CD4-positive, alpha-beta memory T cell (primary cell): ENCODE measurements at regions not wholly inside any gene's neighbourhood (a gene's known extent, or its start where the extent isn't known, plus 50 kb on each side); places are given as distances from the start of the nearest gene placed in this dataset.

Experiments used
- CTCF ChIA-PET: fragments of 350-600 bp; sonication (Branson Sonifier 250); formaldehyde crosslinking; loops from one replicate; lab custom pipeline; 2021; ENCODE audit warnings: inconsistent platforms; ENCODE audit not compliant: partially characterized antibody; lab: Charles Lee
- POLR2A ChIA-PET: fragments of 350-600 bp; sonication (Branson Sonifier 250); formaldehyde crosslinking; loops from one replicate; lab custom pipeline; 2021; ENCODE audit not compliant: partially characterized antibody; lab: Charles Lee
- DNase-seq, 5 donors: peaks; one replicate each; pipeline versions ENCODE4 v3.0.0 to v3.0.0-alpha.2; 2020 to 2022; ENCODE audit warnings: mixed read lengths in 1 of 5
- H3K27ac ChIP-seq: one replicate; pipeline ENCODE4 v1.7.0; 2013; ENCODE audit warnings: low read depth, low read length
- H3K27me3 ChIP-seq: 2 replicates; pipeline ENCODE4 v1.7.0; 2013; ENCODE audit warnings: mild to moderate bottlenecking, low read length, moderate library complexity; ENCODE audit not compliant: insufficient read depth
- H3K36me3 ChIP-seq: 2 replicates; pipeline ENCODE4 v1.7.0; 2013; ENCODE audit warnings: mild to moderate bottlenecking, low read length, moderate library complexity; ENCODE audit not compliant: insufficient read depth
- H3K4me1 ChIP-seq: 2 replicates; pipeline ENCODE4 v1.7.0; 2013; ENCODE audit warnings: mild to moderate bottlenecking, low read length, moderate library complexity; ENCODE audit not compliant: insufficient read depth
- H3K4me3 ChIP-seq, 2 donors: one replicate each; pipeline ENCODE4 v1.7.0; 2013; ENCODE audit warnings: low read length in 2 of 2, mild to moderate bottlenecking in 1 of 2
- H3K9me3 ChIP-seq, 2 donors: one replicate each; pipeline ENCODE4 v1.7.0; 2013; ENCODE audit warnings: low read length in 2 of 2, control low read depth in 1 of 2; ENCODE audit not compliant: control insufficient read depth in 1 of 2
- H3K27ac Mint-ChIP-seq, 7 donors: one replicate each; pipeline ENCODE4 v1.8.0; 2020 to 2021; ENCODE audit warnings: mixed read lengths in 7 of 7, mild to moderate bottlenecking in 6 of 7, inconsistent platforms in 3 of 7, moderate library complexity in 3 of 7
- H3K27me3 Mint-ChIP-seq, 2 donors: one replicate each; pipeline ENCODE4 v1.8.0; 2020 to 2021; ENCODE audit warnings: mixed read lengths in 2 of 2
- H3K36me3 Mint-ChIP-seq, 2 donors: one replicate each; pipeline ENCODE4 v1.8.0; 2020 to 2021; ENCODE audit warnings: mixed read lengths in 2 of 2, inconsistent platforms in 1 of 2, mild to moderate bottlenecking in 1 of 2
- H3K4me1 Mint-ChIP-seq, 4 donors: one replicate each; pipeline ENCODE4 v1.8.0; 2020 to 2021; ENCODE audit warnings: mixed read lengths in 4 of 4, mild to moderate bottlenecking in 1 of 4
- H3K4me3 Mint-ChIP-seq, 8 donors: one replicate each; pipeline ENCODE4 v1.8.0; 2020 to 2021; ENCODE audit warnings: mixed read lengths in 8 of 8, mild to moderate bottlenecking in 7 of 8, moderate library complexity in 6 of 8, inconsistent platforms in 3 of 8
- H3K9me3 Mint-ChIP-seq, 8 donors: one replicate each; pipeline ENCODE4 v1.8.0; 2020 to 2021; ENCODE audit warnings: mixed read lengths in 8 of 8, mild to moderate bottlenecking in 5 of 8, inconsistent platforms in 3 of 8, moderate library complexity in 1 of 8
- intact Hi-C: fragments of 100-400 bp; cut with micrococcal nuclease; formaldehyde crosslinking; loops from one replicate; pipeline ENCODE4 v1.15.1; 2023

GRCh38 chr2:66846887-66847286 lies 412.0 kb downstream of the MEIS1 start:
- no peak overlapping the region for H3K27ac Mint-ChIP-seq

GRCh38 chr2:66849153-66849755 lies 414.3 kb downstream of the MEIS1 start:
- no peak overlapping the region for H3K4me3 Mint-ChIP-seq
- H3K4me1 Mint-ChIP-seq = no peaks in the 10 kb centered on the region
- Histone ChIP-seq H3K4me1 (no peaks in the 10 kb centered on the region), H3K27ac (no peak overlapping the region), H3K9me3 (no peaks in the 10 kb centered on the region), H3K27me3 (no peaks in the 10 kb centered on the region), H3K36me3 (no peaks in the 10 kb centered on the region), H3K4me3 (no peak overlapping the region)
- H3K36me3 Mint-ChIP-seq = no peaks in the 10 kb centered on the region
- H3K9me3 Mint-ChIP-seq = peaks cover 0 to 9% (median 0%) of the 10 kb centered on the region in 8 donors
- H3K27me3 Mint-ChIP-seq = no peaks in the 10 kb centered on the region
- no peak overlapping the region for H3K27ac Mint-ChIP-seq
- no peak for DNase-seq
- intact Hi-C loops = no loop called here
- ChIA-PET CTCF (no interaction called here), POLR2A (no interaction called here)

More at GRCh38 chr2:66846887-66847286, 412.0 kb downstream of the MEIS1 start:
- POLR2A ChIA-PET = no interaction called here
- no peaks in the 10 kb centered on the region for H3K4me1 Mint-ChIP-seq
- peaks cover 0 to 6% (median 0%) of the 10 kb centered on the region in 8 donors for H3K9me3 Mint-ChIP-seq
- DNase-seq = no peak
- Histone ChIP-seq H3K27ac (no peak overlapping the region), H3K4me1 (no peaks in the 10 kb centered on the region), H3K36me3 (no peaks in the 10 kb centered on the region), H3K27me3 (no peaks in the 10 kb centered on the region), H3K9me3 (no peaks in the 10 kb centered on the region), H3K4me3 (no peak overlapping the region)
- intact Hi-C loops = no loop called here
- no peak overlapping the region for H3K4me3 Mint-ChIP-seq
- H3K27me3 Mint-ChIP-seq = no peaks in the 10 kb centered on the region
- no peaks in the 10 kb centered on the region for H3K36me3 Mint-ChIP-seq
- CTCF ChIA-PET = no interaction called here

- no peak for DNase-seq
- H3K9me3 ChIP-seq = no peaks in the 10 kb centered on the region
- no peaks in the 10 kb centered on the region for H3K4me1 Mint-ChIP-seq
Measured at GRCh38 chr2:66850376-66850775, 415.5 kb downstream of the MEIS1 start.

GRCh38 chr2:66851449-66851872 lies 416.5 kb downstream of the MEIS1 start:
- no peak overlapping the region for H3K27ac Mint-ChIP-seq
- DNase-seq = no peak
- intact Hi-C loops = no loop called here
- POLR2A ChIA-PET = no interaction called here
- H3K4me1 ChIP-seq = no peaks in the 10 kb centered on the region
- CTCF ChIA-PET = no interaction called here
- no peaks in the 10 kb centered on the region for H3K36me3 Mint-ChIP-seq
- no peak overlapping the region for H3K4me3 ChIP-seq
- no peaks in the 10 kb centered on the region for H3K9me3 ChIP-seq
- no peaks in the 10 kb centered on the region for H3K27me3 Mint-ChIP-seq
- no peaks in the 10 kb centered on the region for H3K4me1 Mint-ChIP-seq
- H3K9me3 Mint-ChIP-seq = peaks cover 0 to 9% (median 0%) of the 10 kb centered on the region in 8 donors
- no peak overlapping the region for H3K4me3 Mint-ChIP-seq
- no peaks in the 10 kb centered on the region for H3K27me3 ChIP-seq
- H3K27ac ChIP-seq = no peak overlapping the region
- H3K36me3 ChIP-seq = no peaks in the 10 kb centered on the region

More at GRCh38 chr2:66850376-66850775, 415.5 kb downstream of the MEIS1 start:
- Histone ChIP-seq H3K27ac (no peak overlapping the region), H3K4me1 (no peaks in the 10 kb centered on the region), H3K4me3 (no peak overlapping the region), H3K36me3 (no peaks in the 10 kb centered on the region), H3K27me3 (no peaks in the 10 kb centered on the region)
- ChIA-PET CTCF (no interaction called here), POLR2A (no interaction called here)
- H3K27ac Mint-ChIP-seq = no peak overlapping the region
- no peaks in the 10 kb centered on the region for H3K36me3 Mint-ChIP-seq
- H3K9me3 Mint-ChIP-seq = peaks cover 0 to 9% (median 0%) of the 10 kb centered on the region in 8 donors
- no peak overlapping the region for H3K4me3 Mint-ChIP-seq
- H3K27me3 Mint-ChIP-seq = no peaks in the 10 kb centered on the region
- intact Hi-C loops = no loop called here

- Histone ChIP-seq H3K4me3 (no peak overlapping the region), H3K27ac (no peak overlapping the region), H3K27me3 (no peaks in the 10 kb centered on the region), H3K9me3 (no peaks in the 10 kb centered on the region), H3K36me3 (no peaks in the 10 kb centered on the region), H3K4me1 (no peaks in the 10 kb centered on the region)
- ChIA-PET POLR2A (no interaction called here), CTCF (no interaction called here)
- no peak for DNase-seq
- H3K27ac Mint-ChIP-seq = no peak overlapping the region
- intact Hi-C loops = no loop called here
- no peaks in the 10 kb centered on the region for H3K27me3 Mint-ChIP-seq
- H3K9me3 Mint-ChIP-seq = peaks cover 0 to 14% (median 1%) of the 10 kb centered on the region in 8 donors
- no peaks in the 10 kb centered on the region for H3K4me1 Mint-ChIP-seq
- no peaks in the 10 kb centered on the region for H3K36me3 Mint-ChIP-seq
- H3K4me3 Mint-ChIP-seq = no peak overlapping the region
Measured at GRCh38 chr2:66852953-66853352, 418.0 kb downstream of the MEIS1 start.

- DNase-seq = no peak
- Histone ChIP-seq H3K27ac (no peak overlapping the region), H3K4me3 (no peak overlapping the region), H3K9me3 (no peaks in the 10 kb centered on the region), H3K27me3 (no peaks in the 10 kb centered on the region), H3K36me3 (no peaks in the 10 kb centered on the region), H3K4me1 (no peaks in the 10 kb centered on the region)
- ChIA-PET POLR2A (no interaction called here), CTCF (no interaction called here)
- no peaks in the 10 kb centered on the region for H3K36me3 Mint-ChIP-seq
- H3K4me1 Mint-ChIP-seq = no peaks in the 10 kb centered on the region
- intact Hi-C loops = no loop called here
- peaks cover 0 to 14% (median 1%) of the 10 kb centered on the region in 8 donors for H3K9me3 Mint-ChIP-seq
- no peak overlapping the region for H3K27ac Mint-ChIP-seq
- no peak overlapping the region for H3K4me3 Mint-ChIP-seq
- no peaks in the 10 kb centered on the region for H3K27me3 Mint-ChIP-seq
Measured at GRCh38 chr2:66853585-66853984, 418.7 kb downstream of the MEIS1 start.

GRCh38 chr2:66854298-66854697 lies 419.4 kb downstream of the MEIS1 start:
- H3K4me3 ChIP-seq = no peak overlapping the region
- H3K27me3 ChIP-seq = no peaks in the 10 kb centered on the region
- H3K36me3 Mint-ChIP-seq = no peaks in the 10 kb centered on the region
- H3K27me3 Mint-ChIP-seq = no peaks in the 10 kb centered on the region
- no peak overlapping the region for H3K4me3 Mint-ChIP-seq
- peaks cover 0 to 14% (median 1%) of the 10 kb centered on the region in 8 donors for H3K9me3 Mint-ChIP-seq
- CTCF ChIA-PET = no interaction called here
- DNase-seq = no peak
- no peaks in the 10 kb centered on the region for H3K4me1 Mint-ChIP-seq
- POLR2A ChIA-PET = no interaction called here
- no peaks in the 10 kb centered on the region for H3K9me3 ChIP-seq
- no peak overlapping the region for H3K27ac ChIP-seq
- no peak overlapping the region for H3K27ac Mint-ChIP-seq
- H3K4me1 ChIP-seq = no peaks in the 10 kb centered on the region
- intact Hi-C loops = no loop called here
- H3K36me3 ChIP-seq = no peaks in the 10 kb centered on the region
